GM20000 (cell line): ENCODE measurements at regions not wholly inside any gene's neighbourhood (a gene's known extent, or its start where the extent isn't known, plus 50 kb on each side); places are given as distances from the start of the nearest gene placed in this dataset.

ENCODE experiments used
- DNase-seq: peaks from one replicate; pipeline ENCODE4 v3.0.0; 2012; ENCODE audit warnings: low spot score
- CTCF ChIP-seq: IDR thresholded peaks from 2 replicates; pipeline ENCODE4 v1.5.1; 2012; ENCODE audit warnings: mild to moderate bottlenecking, control low read depth; ENCODE audit errors: extremely low read depth, missing control alignments

GRCh38 chr12:75720812-75721641 lies 209.6 kb upstream of the KRR1 start:
- DNase-seq = no peak
- no peak for TF ChIP-seq CTCF

GRCh38 chr12:75717902-75718301 lies 206.5 kb upstream of the KRR1 start:
- DNase-seq = no peak

GRCh38 chr12:75716291-75717025 lies 205.0 kb upstream of the KRR1 start:
- DNase-seq = no peak
- no peak for TF ChIP-seq CTCF

More at GRCh38 chr12:75717902-75718301, 206.5 kb upstream of the KRR1 start:
- no peak for TF ChIP-seq CTCF

- DNase-seq = no peak
- TF ChIP-seq CTCF = no peak
Observed at GRCh38 chr12:75715682-75716081, 204.3 kb upstream of the KRR1 start.

- no peak for DNase-seq
- no peak for TF ChIP-seq CTCF
Observed at GRCh38 chr12:75715323-75715644, 203.9 kb upstream of the KRR1 start.

GRCh38 chr12:75714462-75715322 lies 203.3 kb upstream of the KRR1 start:
- TF ChIP-seq CTCF = no peak
- DNase-seq = no peak

GRCh38 chr12:75713434-75713833 lies 202.0 kb upstream of the KRR1 start:
- TF ChIP-seq CTCF = no peak
- DNase-seq = no peak
